ENCODE measurements at regions not wholly inside any gene's neighbourhood (a gene's known extent, or its start where the extent isn't known, plus 50 kb on each side); places are given as distances from the start of the nearest gene placed in this dataset.

- no peak overlapping the region for H3K27ac ChIP-seq
- intact Hi-C loops (cut with DNase I): no loop called here
These were observed 147.9 kb downstream of the AHR start for GRCh38 chr7:17446340-17446739.

GRCh38 chr7:17447728-17448478, 149.5 kb downstream of the AHR start:
- no peak overlapping the region for H3K27ac ChIP-seq
- intact Hi-C loops (cut with DNase I): no loop called here
- H3K36me3 ChIP-seq: no peaks in the 10 kb centered on the region
- ATAC-seq: no peak
- H3K4me3 ChIP-seq: no peak overlapping the region
- H3K9me3 ChIP-seq: peaks cover 0 to 17% of the 10 kb centered on the region in 2 donors
- no peaks in the 10 kb centered on the region for H3K4me1 ChIP-seq
- no peak for TF ChIP-seq CTCF (IDR thresholded peaks at IDR 0.05)
- H3K27me3 ChIP-seq: no peaks in the 10 kb centered on the region
- DNase-seq: no peak

More at GRCh38 chr7:17446340-17446739, 147.9 kb downstream of the AHR start:
- Histone ChIP-seq H3K36me3 (no peaks in the 10 kb centered on the region), H3K4me1 (no peaks in the 10 kb centered on the region), H3K4me3 (no peak overlapping the region), H3K9me3 (peaks cover 0 to 17% of the 10 kb centered on the region in 2 donors), H3K27me3 (no peaks in the 10 kb centered on the region)
- no peak for TF ChIP-seq CTCF (IDR thresholded peaks at IDR 0.05)
- no peak for ATAC-seq
- DNase-seq: no peak

GRCh38 chr7:17448479-17449423, 150.3 kb downstream of the AHR start:
- Histone ChIP-seq H3K9me3 (peaks cover 0 to 17% of the 10 kb centered on the region in 2 donors), H3K27ac (no peak overlapping the region), H3K36me3 (no peaks in the 10 kb centered on the region), H3K4me1 (no peaks in the 10 kb centered on the region), H3K4me3 (no peak overlapping the region), H3K27me3 (no peaks in the 10 kb centered on the region)
- ATAC-seq: no peak
- TF ChIP-seq CTCF (IDR thresholded peaks at IDR 0.05): no peak
- no peak for DNase-seq
- intact Hi-C loops (cut with DNase I): no loop called here

GRCh38 chr7:17456541-17456940, 158.1 kb downstream of the AHR start:
- ATAC-seq: no peak
- H3K4me1 ChIP-seq: no peaks in the 10 kb centered on the region

More at GRCh38 chr7:17456541-17456940, 158.1 kb downstream of the AHR start:
- intact Hi-C loops (cut with DNase I): no loop called here
- Histone ChIP-seq H3K36me3 (no peaks in the 10 kb centered on the region), H3K27ac (no peak overlapping the region), H3K9me3 (no peaks in the 10 kb centered on the region), H3K27me3 (no peaks in the 10 kb centered on the region), H3K4me3 (no peak overlapping the region)
- no peak for DNase-seq
- no peak for TF ChIP-seq CTCF (IDR thresholded peaks at IDR 0.05)

Data from left lung (tissue), 4 donors.